HPDE6-E6E7 (cell line): ENCODE measurements at regions not wholly inside any gene's neighbourhood (a gene's known extent, or its start where the extent isn't known, plus 50 kb on each side); places are given as distances from the start of the nearest gene placed in this dataset.
A peak's percentile ranks its signal among the peaks of the same experiment; 100 is the strongest.

Experiments
- DNase-seq: peaks from one replicate; pipeline ENCODE4 v3.0.0; 2011; ENCODE audit warnings: missing footprints; ENCODE audit errors: extremely low spot score

- no peak for DNase-seq
Measured at GRCh38 chr20:17858450-17859001, 110.1 kb downstream of the SNX5 start.

GRCh38 chr20:17857639-17858449 lies 110.8 kb downstream of the SNX5 start:
- peak; percentile 67 for DNase-seq

GRCh38 chr20:17856837-17857605 lies 111.6 kb downstream of the SNX5 start:
- DNase-seq = no peak

- no peak for DNase-seq
Measured at GRCh38 chr20:17856024-17856564, 112.5 kb downstream of the SNX5 start.

GRCh38 chr20:17854307-17854903 lies 114.2 kb downstream of the SNX5 start:
- no peak for DNase-seq

GRCh38 chr20:17852323-17852722 lies 116.3 kb downstream of the SNX5 start:
- DNase-seq = no peak

- DNase-seq = no peak
Measured at GRCh38 chr20:17850684-17851026, 117.9 kb downstream of the SNX5 start.

- DNase-seq = peak; percentile 96
Measured at GRCh38 chr20:17849901-17850683, 118.5 kb downstream of the SNX5 start.

GRCh38 chr20:17849138-17849900 lies 119.3 kb downstream of the SNX5 start:
- no peak for DNase-seq

GRCh38 chr20:17848249-17849048 lies 120.1 kb downstream of the SNX5 start:
- DNase-seq = no peak

GRCh38 chr20:17845701-17846475 lies 122.7 kb downstream of the SNX5 start:
- DNase-seq = no peak

GRCh38 chr20:17844549-17845298 lies 123.9 kb downstream of the SNX5 start:
- DNase-seq = no peak

- no peak for DNase-seq
Measured at GRCh38 chr20:17844133-17844429, 124.5 kb downstream of the SNX5 start.

GRCh38 chr20:17843246-17844132 lies 125.1 kb downstream of the SNX5 start:
- DNase-seq = peak; percentile 81

GRCh38 chr20:17841751-17842215 lies 126.8 kb downstream of the SNX5 start:
- DNase-seq = no peak

- DNase-seq = no peak
Measured at GRCh38 chr20:17840423-17840822, 128.2 kb downstream of the SNX5 start.

GRCh38 chr20:17838921-17839320 lies 129.7 kb downstream of the SNX5 start:
- no peak for DNase-seq
